ENCODE measurements at regions not wholly inside any gene's neighbourhood (a gene's known extent, or its start where the extent isn't known, plus 50 kb on each side); places are given as distances from the start of the nearest gene placed in this dataset.

DNA sequence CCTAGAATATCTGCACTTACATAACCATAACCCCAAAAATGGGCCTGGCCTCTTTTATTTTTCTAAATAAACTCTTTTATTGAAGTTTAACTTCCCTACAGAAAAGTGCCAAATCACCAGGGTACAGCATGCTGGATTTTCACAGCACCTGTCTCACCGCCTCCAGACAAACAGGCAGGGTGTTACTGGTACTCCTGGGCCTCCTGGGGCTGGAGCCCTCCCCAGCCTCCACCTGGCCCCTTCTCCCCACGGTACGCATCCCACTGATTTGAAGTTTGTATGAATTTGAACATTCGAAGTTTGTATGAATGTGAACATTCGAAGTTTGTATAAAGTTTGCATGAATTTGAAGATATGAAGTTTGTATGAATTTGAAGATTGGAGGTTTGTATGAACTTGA, 232.1 kb downstream of the NDUFA10 start:
- TF ChIP-seq CTCF (IDR thresholded peaks at IDR 0.05): no peak
- ATAC-seq (ENCODE audit: low FRiP score): no peak
- DNase-seq (ENCODE audit: low spot score): no peak

DNA sequence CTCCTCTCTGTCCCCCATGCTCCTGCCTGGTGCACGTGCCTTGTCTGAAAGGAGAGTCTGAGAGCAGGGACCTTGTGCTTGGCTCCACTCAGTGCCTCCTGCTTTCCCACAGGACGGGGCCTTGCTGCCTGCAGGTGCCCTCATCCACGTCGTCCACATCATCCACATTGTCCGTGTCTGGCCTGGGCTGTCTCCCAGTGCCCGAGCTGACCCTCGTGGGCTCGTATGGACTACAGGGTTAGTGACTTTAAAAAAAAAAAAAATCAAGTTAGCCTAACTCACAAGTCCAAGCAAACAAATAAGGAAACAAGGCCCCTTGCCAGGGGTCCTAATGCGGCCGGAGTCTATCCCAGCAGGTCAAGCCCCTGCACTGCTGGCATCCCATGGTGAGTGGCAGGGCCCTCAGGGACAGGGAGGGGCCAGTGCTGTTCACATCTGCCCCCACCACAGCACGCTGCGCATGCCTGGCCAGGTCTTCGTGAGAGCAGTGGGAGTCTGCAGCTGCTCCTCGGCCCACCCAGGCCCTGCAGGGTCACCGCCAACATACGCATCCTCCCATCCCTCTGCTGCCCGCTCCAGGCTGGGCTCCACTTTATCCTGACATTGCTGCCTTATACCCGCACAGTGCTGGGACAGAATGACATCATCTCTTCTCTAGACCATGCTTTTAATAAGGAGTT, 232.6 kb downstream of the NDUFA10 start:
- DNase-seq (ENCODE audit: low spot score) (no peak), ATAC-seq (ENCODE audit: low FRiP score) (no peak)
- TF ChIP-seq CTCF (IDR thresholded peaks at IDR 0.05): no peak

DNA sequence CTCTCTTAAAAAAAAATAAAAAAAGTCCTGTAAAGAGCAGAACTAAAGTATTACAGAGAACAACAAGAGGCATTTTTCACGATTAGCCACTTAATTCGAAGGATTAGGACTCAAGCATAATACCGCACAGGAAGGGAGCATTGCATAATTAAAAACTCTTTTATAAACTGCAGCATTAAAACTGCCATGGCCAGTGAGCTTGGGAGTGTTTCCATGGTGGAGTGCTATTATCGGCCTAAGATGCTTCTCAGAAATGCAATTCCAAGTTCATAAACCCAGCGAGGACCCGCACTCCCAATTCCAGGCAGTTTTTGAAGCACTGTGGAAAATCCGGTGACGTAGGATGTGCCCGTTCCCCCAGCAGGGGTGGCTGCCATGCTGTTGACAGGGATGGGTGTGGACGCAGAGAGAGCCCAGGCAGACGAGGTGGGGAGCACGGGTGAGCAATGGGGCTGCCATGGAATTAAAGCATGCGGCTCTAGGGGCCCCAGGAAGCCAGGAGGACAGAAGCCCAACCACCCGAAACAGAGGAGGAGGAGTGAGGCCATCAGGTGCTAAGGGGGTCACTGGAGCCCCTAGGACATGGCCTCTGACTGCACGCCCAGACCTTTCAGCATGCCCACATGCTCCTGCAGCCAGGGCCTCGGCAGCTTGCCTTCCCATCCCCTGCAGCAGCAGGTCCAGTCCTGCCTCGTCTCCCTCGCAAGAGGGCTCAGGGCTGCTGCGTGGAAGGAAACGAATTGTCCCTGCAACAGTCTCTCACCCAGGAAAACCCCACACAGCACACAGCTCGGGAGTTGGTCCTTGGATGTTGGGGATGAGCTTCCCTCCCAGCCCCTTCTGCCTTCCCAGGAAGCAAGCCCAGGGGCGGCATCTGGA, 233.4 kb downstream of the NDUFA10 start:
- no peak for ATAC-seq (ENCODE audit: low FRiP score)
- TF ChIP-seq CTCF (IDR thresholded peaks at IDR 0.05): no peak
- no peak for DNase-seq (ENCODE audit: low spot score)

DNA sequence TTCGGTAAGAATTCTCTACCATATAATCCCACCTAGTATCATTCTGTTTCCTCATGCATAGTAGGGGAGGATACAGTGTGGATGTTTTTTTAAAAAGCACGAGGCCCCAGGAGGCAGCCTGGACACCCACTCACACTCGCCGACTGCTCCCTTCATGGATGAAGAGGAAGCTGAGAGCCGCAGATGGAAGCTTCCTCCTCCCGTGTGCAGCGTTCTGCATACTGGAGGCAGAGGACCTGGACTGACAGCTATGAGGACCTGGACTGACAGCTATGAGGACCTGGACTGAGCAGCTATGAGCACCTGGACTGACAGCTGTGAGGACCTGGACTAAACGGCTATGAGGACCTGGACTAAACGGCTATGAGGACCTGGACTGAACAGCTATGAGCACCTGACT, 234.4 kb downstream of the NDUFA10 start:
- ATAC-seq (ENCODE audit: low FRiP score) (no peak), DNase-seq (ENCODE audit: low spot score) (no peak)
- no peak for TF ChIP-seq CTCF (IDR thresholded peaks at IDR 0.05)

- DNase-seq (ENCODE audit: low spot score) (no peak), ATAC-seq (ENCODE audit: low FRiP score) (no peak)
- TF ChIP-seq CTCF (IDR thresholded peaks at IDR 0.05): no peak
These were observed 234.8 kb downstream of the NDUFA10 start for GRCh38 chr2:239790313-239790712.

GRCh38 chr2:239789711-239790110, 235.4 kb downstream of the NDUFA10 start:
- TF ChIP-seq CTCF (IDR thresholded peaks at IDR 0.05): no peak
- DNase-seq (ENCODE audit: low spot score): no peak
- ATAC-seq (ENCODE audit: low FRiP score): no peak

Data from omental fat pad (tissue), 3 donors.